RWPE1 (cell line): ENCODE measurements at regions not wholly inside any gene's neighbourhood (a gene's known extent, or its start where the extent isn't known, plus 50 kb on each side); places are given as distances from the start of the nearest gene placed in this dataset.

ENCODE experiments used
- CTCF ChIA-PET: fragments of 350-600 bp; sonication (Branson Sonifier 250); formaldehyde crosslinking; extraction: SDS; loops from one replicate; lab custom pipeline; 2021; lab: Yijun Ruan, JAX
- POLR2A ChIA-PET: fragments of 400-600 bp; formaldehyde crosslinking; extraction: SDS; loops from one replicate; lab custom pipeline; 2020; ENCODE audit warnings: antibody characterized with exemption; ENCODE audit not compliant: low non-redundant PET; lab: Yijun Ruan, JAX
- DNase-seq: peaks from one replicate; pipeline ENCODE4 v3.0.0; 2012; ENCODE audit warnings: low spot score
- H3K27ac ChIP-seq: fragments of 450-650 bp; 2 replicates; pipeline ENCODE4 v1.5.1; 2017
- CTCF ChIP-seq: fragments of 450-650 bp; conservative IDR thresholded peaks from 2 replicates; pipeline ENCODE4 v1.5.1; 2017; ENCODE audit warnings: low read depth, mild to moderate bottlenecking

GRCh38 chr4:144283526-144283925, 143.0 kb upstream of the GYPA start:
- ChIA-PET CTCF (no interaction called here), POLR2A (no interaction called here)
- DNase-seq: no peak
- no peak overlapping the region for H3K27ac ChIP-seq
- TF ChIP-seq CTCF: no peak

DNA sequence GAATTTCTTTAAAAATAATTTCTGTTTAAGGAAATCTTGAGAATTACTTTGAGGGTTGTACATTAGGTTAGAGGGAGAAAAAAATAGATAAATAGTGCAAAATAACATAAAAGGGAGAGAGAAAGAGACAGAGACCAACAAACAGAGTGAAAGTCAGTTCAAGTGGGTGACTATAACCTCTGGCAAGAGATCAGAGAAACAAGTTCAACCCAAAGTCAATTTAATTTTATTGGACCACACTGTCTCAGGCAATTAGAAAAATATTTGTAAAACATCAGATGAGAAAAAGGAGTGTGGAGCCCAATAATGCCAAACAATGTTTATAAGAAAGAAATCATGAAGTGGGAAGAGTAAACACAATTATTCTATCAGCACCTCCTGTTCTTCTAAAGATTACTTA, 143.5 kb upstream of the GYPA start:
- POLR2A ChIA-PET: no interaction called here
- no peak for DNase-seq
- CTCF ChIA-PET: no interaction called here
- H3K27ac ChIP-seq: no peak overlapping the region
- TF ChIP-seq CTCF: no peak

- H3K27ac ChIP-seq: no peak overlapping the region
- TF ChIP-seq CTCF: no peak
- ChIA-PET CTCF (no interaction called here), POLR2A (no interaction called here)
- no peak for DNase-seq
Measured at GRCh38 chr4:144288011-144288903, 147.7 kb upstream of the GYPA start.

DNA sequence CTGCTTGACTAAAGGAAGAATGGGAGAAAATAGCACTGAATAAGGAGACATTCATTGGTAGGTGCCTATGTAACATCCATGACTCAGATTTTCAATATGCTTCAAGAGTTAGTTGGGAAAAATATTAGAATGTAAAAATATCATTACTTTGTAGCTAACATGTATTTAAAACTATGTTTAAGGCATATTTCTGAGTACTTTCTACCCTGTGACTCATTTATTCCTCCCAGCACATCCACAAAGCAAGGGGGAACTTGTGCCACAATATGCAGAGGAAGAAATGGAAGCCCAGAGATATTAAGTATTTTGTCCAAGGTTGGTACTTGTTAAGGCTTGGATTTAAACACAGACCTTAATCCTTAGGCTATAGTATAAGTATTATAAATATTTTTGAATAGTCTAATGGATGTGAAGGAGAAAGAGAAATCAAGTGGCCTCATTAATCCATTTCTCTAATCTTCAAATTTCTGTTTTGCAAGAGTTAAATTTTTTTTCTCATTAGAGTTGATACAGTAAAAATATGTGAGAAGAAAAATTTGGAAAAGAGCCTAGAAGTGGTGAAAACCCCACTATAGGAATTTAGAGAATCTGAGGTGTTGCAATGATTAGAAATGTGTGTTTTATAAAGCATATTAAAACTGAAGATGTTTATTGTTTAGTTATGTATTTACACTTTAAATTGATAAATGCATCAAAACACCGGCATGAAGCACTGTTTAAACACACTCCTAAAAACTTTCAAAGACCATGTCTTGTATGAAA, 149.3 kb upstream of the GYPA start:
- no peak overlapping the region for H3K27ac ChIP-seq
- CTCF ChIA-PET: no interaction called here
- TF ChIP-seq CTCF: no peak
- DNase-seq: no peak
- POLR2A ChIA-PET: no interaction called here

GRCh38 chr4:144291164-144291563, 150.6 kb upstream of the GYPA start:
- CTCF ChIA-PET: no interaction called here
- TF ChIP-seq CTCF: no peak
- no peak for DNase-seq
- POLR2A ChIA-PET: no interaction called here
- no peak overlapping the region for H3K27ac ChIP-seq

- CTCF ChIA-PET: no interaction called here
- TF ChIP-seq CTCF: no peak
- POLR2A ChIA-PET: no interaction called here
- no peak for DNase-seq
- H3K27ac ChIP-seq: no peak overlapping the region
Measured at GRCh38 chr4:144294211-144294610, 153.7 kb upstream of the GYPA start.
